NCI-H128 (cell line): ENCODE measurements at regions not wholly inside any gene's neighbourhood (a gene's known extent, or its start where the extent isn't known, plus 50 kb on each side); places are given as distances from the start of the nearest gene placed in this dataset.

Experiments
- DNase-seq: peaks from one replicate; lab custom pipeline; 2025; ENCODE audit not compliant: unreplicated experiment; lab: John Stamatoyannopoulos, UW

DNA sequence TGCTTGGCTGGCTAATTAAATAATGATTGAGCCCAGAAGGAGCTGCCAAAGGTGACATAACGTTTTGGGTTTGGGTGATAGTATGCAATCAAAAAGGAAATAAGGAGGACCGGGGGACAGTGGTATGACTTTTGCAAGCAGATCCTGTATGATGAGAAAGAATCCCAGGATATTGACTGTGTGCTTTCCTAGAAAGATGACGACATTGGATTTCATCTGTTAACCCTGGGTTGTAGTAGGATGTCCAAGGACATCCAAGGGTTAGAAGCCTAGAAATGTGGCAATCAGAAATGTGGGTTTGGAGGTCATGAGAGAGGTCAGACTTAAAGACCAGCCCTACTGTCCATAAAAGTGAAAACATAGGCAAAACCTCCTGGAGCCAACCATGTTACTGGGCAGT is 50.3 kb upstream of the HMHB1 start:
- no peak for DNase-seq

DNA sequence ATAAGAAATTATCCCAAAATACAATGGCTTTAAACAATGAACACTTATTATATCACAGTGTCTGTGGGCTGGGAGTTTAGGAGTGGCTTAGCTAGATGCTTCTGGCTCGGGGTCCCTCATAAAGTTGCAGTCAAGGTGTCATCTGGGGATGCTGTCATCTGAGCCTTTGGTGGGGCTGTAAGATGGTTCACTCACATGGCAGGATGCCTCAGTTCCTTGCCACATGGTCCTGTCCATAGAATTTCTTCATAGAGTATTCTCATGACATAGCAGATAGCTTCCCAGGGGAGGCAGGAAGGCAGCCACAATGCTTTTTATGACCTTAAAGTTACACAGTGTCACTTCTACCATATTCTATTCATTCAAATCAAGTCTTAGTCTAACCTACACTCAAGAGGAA is 51.2 kb upstream of the HMHB1 start:
- no peak for DNase-seq

DNA sequence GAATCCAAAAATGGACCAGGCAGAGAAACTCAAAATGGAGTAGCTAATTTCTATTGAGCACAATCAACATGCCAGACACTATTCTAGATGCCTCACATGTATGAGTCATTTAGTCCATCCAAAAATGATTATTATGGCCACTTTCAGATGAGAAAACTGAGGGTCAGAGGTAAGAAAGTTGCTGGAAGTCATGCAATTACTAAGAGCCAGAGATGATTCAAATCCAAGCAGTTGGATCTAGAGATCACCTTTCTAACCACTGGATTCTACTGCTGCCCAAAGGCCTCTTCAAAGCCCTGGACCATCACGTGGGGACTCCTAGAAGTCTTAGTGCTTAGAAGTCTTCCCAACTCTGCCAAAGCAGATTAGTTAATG is 51.8 kb upstream of the HMHB1 start:
- DNase-seq = no peak

DNA sequence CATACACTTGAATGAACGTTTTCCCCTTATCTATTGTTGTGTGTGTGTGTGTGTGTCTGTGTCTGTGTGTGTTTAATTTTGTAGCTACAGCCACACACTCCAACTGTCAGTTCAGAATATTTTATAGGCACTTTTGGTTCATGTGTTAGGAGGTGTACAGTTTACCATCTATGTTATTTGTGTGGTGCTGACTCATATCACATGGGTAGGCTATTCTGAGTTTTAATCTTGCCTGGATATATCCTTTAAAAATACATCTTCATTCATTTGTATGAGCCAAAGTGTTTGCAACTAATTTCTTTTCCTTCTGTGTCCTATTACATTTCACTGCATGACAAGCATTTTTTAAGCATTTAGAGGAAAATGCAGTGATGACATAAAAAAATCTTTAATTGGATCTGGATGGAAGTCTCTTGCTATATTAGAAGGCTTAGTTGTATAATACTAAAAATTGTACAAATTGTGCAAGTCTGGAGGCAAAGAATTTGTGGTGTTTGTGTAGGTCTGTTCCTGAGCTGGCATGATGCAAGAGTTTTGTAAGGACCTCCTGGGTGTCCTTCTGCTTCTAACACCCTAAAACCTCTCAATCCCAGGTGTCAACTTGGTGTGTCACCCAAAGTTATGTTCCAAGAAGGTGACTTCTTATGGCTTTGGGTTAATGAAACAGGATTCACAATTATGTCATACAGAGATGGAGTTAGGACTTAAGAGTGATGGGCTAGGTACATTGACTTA is 52.4 kb upstream of the HMHB1 start:
- no peak for DNase-seq

DNA sequence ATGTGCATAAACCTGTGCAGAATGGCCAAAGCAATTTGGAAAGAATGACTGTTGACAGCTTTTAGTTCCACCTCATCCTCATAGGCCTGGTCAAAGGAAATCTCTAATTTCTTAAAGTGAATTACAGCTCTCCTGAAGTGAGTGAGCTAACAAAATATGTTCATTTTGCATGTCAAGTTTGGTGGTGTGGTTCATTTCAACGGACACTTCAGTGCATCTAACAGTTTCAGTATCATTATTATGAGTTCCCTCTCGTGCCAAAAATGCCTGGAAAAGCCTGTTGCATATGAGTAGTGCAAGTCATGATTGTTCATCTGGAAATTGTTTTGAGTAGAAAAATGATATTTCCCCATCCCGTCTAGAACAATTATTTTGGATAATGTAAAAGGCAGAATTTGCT is 53.2 kb upstream of the HMHB1 start:
- no peak for DNase-seq

DNA sequence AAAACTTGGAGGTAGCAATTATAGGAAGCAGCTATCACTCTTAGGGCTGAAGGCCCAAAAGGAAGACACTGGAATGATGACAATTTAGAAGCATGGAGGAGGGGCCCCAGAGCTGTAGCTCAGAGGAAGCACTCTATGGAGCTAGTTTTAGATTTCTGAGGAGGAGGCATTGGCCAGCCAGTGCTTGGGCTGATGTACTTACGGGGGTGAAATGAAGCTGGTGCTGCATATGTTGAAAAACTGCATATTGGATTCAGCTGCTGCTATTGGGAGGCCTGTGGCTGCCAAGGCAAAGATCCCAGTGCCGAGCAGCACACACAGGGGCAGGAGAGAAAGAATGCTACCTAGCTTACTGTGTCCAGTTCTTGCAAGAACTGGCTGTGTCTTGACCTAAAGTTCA is 53.9 kb upstream of the HMHB1 start:
- DNase-seq = no peak

DNA sequence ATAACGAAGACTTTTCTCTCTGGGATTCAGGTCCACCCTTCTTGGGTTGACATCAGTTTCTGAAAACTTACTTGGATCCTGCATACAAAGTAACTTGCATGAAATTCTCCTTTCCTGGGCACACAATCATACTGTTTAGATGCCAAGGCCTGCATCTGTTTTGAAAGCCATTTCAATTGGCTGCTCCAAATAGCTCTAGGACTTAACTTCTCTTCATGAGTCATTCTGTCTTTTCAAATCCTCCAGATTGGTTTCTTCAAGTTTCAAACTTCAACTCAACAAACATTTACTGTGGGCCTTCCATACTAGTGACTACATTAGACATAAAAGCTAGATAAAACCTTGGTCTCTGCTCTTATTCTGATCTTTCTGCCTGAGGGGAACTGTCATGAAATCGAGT is 54.8 kb upstream of the HMHB1 start:
- no peak for DNase-seq

DNA sequence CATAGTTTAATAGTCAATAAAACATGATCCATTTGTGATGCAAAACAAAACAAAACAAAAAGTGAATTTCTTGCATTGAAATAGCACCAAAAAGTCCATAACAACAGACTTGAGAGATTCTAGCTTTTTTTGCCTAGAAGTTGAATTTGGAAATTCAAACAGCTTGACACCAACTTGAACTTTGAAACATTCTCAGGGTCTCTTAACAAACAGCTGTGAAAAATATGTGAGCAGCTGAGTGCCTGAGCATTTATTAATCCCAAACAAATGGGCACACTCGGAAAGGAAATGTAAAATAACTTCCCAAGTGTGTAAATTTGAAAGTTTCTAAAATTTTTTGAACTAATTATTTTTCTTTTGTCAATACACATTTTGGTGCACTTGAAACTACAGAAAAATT is 56.0 kb upstream of the HMHB1 start:
- no peak for DNase-seq

DNA sequence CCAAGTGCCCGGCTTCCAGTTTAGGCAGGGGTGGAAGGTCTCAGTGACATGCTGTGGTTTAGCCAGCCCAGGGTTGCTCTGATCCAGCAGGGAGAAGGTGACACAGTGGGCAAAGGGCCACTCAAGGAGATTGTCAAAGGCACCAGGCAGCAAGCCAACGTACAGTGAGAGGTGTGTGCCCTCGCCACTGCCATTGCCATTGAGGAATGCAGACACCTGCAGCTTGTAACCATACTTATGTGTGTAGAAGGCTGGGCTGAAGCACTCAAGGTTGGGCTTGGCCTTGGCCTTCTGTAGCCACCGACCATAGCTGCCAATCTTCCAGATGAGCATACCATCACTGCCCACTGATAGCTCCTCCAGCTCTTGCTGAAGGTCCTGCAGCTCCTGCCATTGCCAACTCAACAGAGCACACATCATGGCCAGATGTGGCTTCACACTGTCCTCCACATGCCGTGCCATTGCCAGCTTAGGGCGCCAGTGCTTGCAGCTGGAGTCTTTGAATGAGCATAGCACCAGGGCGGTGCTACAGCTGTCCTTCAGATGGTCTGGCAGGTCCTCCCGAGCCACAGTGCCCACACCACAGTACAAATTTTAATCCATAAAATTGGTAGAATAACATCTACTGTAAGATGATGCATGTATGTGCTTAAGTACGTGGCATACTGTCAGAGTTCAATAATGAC is 59.7 kb upstream of the HMHB1 start:
- DNase-seq = no peak

DNA sequence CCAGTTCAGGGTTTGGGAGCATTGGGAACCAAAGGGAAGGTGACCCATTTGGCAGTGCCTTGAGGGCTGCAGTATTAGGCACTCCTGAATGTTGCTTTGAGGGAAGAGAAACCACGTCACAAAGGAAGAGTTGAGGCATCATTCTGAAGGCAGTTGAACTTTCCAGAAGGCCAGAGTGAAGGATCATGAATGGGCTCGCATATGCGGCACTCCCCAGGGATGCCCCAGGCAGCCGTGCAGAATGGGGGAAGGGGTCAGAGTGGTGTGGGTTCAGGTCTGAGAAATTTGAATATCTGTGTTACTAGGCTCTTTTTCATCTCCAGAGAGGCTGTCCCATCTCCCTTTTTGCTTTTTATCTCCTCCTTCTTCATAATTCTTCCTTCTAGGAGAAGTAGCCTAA is 60.6 kb upstream of the HMHB1 start:
- no peak for DNase-seq

DNA sequence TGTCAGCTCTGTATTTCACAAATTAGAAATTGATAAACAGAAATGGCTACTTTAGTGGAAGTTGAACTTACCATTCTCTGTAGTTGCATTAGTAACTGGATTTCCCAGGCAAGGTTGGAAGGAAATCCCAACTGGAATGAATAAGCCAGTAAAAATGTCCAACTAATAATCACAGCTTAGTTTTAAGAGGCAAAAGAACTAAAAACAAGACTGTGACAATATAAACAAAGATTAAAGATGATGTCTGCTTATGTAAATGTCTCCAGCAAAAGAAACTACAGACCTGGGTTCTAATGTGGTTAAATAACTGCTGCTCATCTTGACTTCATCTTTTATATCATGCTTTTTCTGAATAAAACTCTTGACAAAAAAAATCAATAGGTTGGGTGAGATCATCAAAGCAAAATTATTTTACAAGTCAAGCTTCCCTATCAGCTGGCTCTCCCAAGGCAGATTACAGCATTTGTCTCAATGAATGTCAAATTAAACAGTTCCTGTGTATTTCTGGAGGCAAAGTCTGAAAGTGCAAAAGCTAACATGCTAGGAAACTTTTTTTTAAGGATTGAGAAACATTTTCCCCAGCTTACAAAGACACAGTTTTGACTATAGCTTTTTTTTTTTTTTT is 62.3 kb upstream of the HMHB1 start:
- no peak for DNase-seq

DNA sequence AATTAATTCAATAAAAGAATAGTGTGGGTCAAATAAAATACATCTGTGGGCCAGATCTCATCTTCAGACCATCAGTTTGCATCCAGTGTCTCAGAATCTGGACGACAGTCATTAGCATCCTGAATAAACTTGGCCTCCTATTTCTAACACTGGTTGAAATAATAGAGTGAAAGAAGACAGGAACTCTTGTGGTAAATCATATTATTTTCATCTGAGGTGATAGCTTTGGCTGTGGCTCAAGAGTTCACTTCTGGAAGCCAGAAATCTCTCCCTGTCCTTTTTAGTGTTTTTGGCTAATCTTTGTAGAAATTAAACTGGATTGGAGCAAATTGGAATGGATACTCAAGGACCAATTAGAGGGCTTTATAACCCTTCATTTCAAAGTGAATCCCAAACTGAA is 63.4 kb upstream of the HMHB1 start:
- no peak for DNase-seq

DNA sequence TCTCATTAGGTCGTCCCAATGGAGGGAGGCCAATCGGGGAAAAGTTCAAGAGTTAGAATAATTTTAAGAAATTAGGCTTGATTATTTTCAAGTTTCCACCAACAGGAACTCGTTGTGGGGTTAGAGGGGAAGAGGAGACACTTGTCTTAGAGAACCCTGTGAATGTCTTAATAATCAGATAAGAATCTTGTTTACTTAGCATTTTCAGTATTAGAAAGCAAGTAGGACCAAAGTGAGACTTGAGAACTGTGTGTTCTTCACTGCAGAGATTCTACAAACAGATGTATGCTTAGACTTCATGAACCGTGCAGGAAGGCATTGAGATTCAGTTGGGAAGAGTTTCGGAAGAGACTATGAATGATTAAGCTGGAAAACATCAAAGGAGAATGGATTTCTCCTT is 69.0 kb upstream of the HMHB1 start:
- no peak for DNase-seq

DNA sequence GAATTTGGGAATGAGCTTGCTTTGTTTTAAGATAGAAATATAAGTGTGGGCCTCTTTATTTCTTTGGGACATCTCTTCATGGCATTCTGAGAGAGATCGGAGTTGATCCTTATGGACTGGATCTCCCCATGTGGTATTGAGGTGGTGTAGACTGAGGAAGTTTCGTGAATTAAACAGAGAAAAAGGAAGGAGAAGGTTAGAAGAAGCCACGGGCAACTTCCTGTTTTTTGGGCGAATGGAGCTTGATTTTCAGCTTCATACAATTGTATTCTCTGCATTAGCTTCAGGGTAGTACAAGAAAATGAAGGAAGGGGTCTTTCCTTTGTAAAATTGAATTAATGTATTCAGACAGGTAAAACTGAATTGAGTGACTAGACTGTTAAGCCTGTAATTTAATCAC is 70.5 kb upstream of the HMHB1 start:
- no peak for DNase-seq

DNA sequence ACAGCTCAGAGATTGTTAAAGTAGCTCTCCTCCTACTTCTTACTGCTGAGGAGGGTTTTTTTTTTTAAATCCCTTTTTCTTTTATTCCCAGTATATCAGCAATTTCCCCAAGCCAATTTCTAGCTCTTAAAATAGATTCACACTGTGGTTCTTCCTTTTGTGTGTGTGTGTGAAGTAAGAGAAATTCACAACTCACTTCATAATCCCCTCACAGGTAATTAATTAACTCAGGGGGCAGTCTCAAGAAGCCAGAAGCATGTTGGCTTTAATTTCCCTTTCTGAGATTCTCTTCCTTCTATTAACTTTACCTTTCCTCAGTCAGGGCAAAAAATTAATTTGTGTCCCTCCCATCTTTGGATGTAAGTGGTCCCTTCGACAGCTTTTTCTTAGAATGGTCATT is 71.0 kb upstream of the HMHB1 start:
- DNase-seq = no peak

DNA sequence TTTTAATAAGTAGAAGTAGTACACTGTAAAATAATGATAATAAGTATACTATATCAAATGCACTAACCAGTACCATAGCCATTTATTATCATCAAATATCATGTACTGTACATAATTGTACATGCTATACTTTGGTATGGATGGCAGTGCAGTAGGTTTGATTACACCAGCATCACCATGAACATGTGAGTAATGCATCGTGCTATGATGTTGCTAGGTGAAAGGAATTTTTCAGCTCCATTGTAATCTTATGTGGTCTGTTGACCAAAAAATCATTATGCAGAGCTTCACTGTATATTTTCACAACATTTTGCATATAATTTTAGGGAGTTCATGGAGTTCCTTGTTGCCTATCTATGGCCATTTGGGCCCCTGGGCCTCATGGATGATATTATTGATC is 72.2 kb upstream of the HMHB1 start:
- no peak for DNase-seq

DNA sequence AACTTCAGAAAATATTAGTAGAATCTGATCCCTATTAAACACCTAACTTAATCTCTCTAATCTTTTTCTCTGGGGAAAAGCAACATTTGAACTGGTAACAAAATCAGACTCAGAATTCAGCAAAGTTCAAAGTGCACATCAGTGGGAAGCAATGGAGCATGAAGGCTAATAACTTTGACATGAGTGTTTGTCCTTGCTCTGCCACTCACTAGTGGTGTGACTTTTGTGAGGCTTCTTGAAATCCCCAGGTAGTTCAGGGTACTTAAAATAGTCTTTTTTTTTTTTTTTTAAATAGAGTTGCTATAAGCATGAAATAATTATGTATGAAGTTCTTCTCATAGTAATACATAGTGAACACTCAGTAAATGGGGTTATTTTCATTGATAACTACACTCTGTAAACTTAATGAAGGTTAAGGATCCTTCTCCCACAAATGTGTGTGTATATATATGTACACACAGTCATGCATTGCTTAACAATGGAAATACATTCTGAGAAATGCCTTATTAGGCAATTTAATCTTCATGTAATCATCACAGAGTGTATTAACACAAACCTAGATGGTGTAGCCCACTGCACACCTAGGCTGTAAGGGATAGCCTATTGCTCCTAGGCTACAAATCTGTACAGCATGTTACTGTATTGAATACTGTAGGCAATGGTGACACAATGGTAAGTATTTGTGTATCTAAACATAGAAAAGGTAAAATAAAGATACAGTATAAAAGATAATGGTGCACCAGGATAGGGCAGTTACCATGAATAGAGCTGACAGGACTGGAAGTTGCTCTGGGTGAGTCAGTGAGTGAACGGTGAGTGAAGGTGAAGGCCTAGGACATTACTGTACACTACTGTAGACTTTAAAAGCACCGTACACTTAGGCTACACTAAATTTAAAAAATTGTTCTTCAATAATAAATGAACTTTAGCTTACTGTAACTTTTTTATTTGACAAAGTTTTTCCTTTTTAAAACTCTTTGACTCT is 73.3 kb upstream of the HMHB1 start:
- DNase-seq = no peak

DNA sequence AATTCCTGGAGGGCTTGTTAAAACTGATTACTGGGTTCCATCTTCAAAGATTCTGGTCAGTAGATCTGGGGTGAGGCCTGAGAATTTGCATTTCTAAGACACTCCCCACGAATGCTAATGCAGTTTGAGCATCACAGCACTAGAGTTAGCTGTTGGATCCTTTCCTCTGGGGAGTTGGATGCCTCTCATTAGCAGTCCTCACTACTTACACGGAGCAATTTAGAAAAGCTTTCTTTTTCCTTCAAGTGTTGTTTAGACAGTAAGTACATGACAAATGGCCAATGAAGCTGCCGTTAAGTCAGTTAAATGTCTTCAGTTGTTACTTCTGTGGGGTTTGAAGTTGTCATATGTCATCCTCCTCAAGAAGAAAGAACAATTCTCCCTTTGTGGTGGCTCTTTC is 74.9 kb upstream of the HMHB1 start:
- DNase-seq = no peak

DNA sequence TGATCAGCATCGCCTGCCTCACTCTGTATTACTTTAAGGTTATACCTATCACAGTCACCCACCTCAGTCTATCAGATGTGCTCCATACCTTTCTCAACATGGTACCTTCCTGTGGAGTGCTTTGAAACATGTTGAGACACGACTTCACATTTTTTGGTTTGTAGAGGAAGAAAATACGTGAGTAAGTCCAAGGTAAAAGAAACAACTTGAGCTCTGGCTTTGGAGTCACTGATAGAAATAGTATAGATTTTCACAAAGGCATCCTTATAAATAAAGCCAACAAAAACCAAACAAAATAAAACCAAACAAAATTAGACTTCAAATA is 77.5 kb upstream of the HMHB1 start:
- no peak for DNase-seq

DNA sequence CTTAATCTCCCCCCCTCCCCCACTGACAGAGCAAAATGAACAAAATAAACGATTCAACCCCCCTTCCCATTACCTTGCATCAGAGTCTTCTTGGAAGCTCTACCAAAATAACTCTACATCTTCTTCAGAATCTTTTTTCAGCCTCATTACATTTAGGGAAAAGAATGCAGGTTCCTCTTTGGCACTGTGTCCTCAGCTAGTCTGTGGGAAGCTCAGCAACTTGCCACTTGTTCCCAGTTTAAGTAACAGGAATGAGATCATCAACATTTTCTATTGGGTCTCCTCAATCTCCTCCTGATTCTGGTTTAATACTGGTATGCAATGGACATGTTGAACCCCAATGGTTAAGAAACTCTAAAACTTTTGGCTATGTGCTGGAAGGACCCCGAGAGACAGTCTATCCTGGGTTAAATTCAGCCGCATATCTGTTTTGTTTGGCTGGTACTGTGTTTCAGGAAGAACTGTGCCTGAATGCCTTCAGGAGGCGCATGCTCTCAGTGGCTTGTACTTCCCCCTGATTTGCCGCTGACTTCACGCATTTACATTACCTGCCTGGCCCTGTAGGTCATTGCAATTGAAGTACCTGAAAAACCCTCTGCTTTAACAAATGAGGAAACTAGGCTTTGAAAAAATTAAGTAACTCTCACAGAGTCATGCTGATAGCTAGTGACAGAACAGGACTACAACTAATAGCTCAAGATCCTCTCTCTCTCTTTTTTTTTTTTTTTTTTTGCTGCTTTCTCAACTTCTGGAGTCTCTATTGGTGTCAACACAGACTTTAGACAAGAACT is 78.1 kb upstream of the HMHB1 start:
- DNase-seq = no peak

DNA sequence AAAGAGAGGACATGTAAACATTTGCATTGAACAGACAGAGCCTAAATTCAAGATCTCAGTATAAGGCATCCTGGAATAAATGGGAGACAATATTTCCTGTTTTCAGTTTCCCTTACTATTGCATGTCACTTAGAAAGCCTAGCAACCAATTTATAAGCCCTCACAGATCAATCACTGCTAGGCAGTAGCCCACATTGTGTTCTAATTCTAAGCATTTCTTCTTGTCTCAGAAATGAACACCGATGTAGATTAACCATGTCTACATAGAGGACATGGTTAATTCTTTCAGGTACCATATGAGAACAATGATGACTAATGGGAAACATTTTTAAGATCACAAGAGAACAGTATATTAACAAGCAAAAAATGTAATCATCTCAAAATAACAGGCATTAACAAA is 79.6 kb upstream of the HMHB1 start:
- DNase-seq = no peak
